GM12874 (cell line): ENCODE measurements at regions not wholly inside any gene's neighbourhood (a gene's known extent, or its start where the extent isn't known, plus 50 kb on each side); places are given as distances from the start of the nearest gene placed in this dataset.

Source experiments
- CTCF ChIP-seq: IDR thresholded peaks from 2 replicates; pipeline ENCODE4 v1.5.1; 2011; ENCODE audit warnings: low read depth, mild to moderate bottlenecking, control low read depth, low read length, moderate library complexity; ENCODE audit not compliant: insufficient read depth

GRCh38 chr1:163535401-163535800 is 213.6 kb downstream of the NUF2 start:
- TF ChIP-seq CTCF, result no peak

GRCh38 chr1:163535807-163536206 is 214.1 kb downstream of the NUF2 start:
- TF ChIP-seq CTCF, result no peak

GRCh38 chr1:163537809-163538208 is 216.1 kb downstream of the NUF2 start:
- no peak for TF ChIP-seq CTCF

GRCh38 chr1:163538667-163539066 is 216.9 kb downstream of the NUF2 start:
- TF ChIP-seq CTCF, result no peak

- no peak for TF ChIP-seq CTCF
Measured at GRCh38 chr1:163540727-163541126, 219.0 kb downstream of the NUF2 start.

- TF ChIP-seq CTCF, result no peak
Measured at GRCh38 chr1:163544441-163544840, 222.7 kb downstream of the NUF2 start.

- TF ChIP-seq CTCF, result no peak
Measured at GRCh38 chr1:163558162-163558561, 236.4 kb downstream of the NUF2 start.
